Testis (tissue), 2 donors: ENCODE measurements at regions not wholly inside any gene's neighbourhood (a gene's known extent, or its start where the extent isn't known, plus 50 kb on each side); places are given as distances from the start of the nearest gene placed in this dataset.

Experiments used
- DNase-seq: peaks from one replicate; pipeline ENCODE4 v3.0.0-alpha.2; 2019
- H3K27ac ChIP-seq, 2 donors: fragments of 200-600 bp; sonication (generic); one replicate each; pipeline ENCODE4 v1.5.1; 2019
- H3K27me3 ChIP-seq: fragments of 200-600 bp; sonication (generic); one replicate; pipeline ENCODE4 v1.5.1; 2019
- H3K36me3 ChIP-seq: fragments of 200-600 bp; sonication (generic); one replicate; pipeline ENCODE4 v1.5.1; 2017; ENCODE audit warnings: low read depth; ENCODE audit errors: missing control alignments
- H3K4me1 ChIP-seq: fragments of 200-600 bp; sonication (generic); one replicate; pipeline ENCODE4 v1.5.1; 2019
- H3K4me3 ChIP-seq, 2 donors: fragments of 200-600 bp; sonication (generic); one replicate each; pipeline ENCODE4 v1.5.1; 2017 to 2019
- H3K9me3 ChIP-seq: fragments of 200-600 bp; sonication (generic); one replicate; pipeline ENCODE4 v1.5.1; 2017
- POLR2A ChIP-seq: fragments of 450-650 bp; IDR thresholded peaks from one replicate; pipeline ENCODE4 v1.6.1; 2017; ENCODE audit warnings: antibody characterized with exemption, mild to moderate bottlenecking, moderate library complexity
- WGBS, 2 donors: methylation state at CpG; one replicate each; pipeline ENCODE4 v1.1.5; 2018; 5-methylcytosine and 5-hydroxymethylcytosine counted together
- intact Hi-C: fragments of 100-400 bp; cut with DNase I; formaldehyde crosslinking; loops from one replicate; pipeline ENCODE4 v1.15.1; 2023; ENCODE audit warnings: low total_unique reads
- TF ChIP-seq, protein P1 (sequence below), 3 experiments: fragments of 450-650 bp in 2 of 3; fragments of 200-600 bp in 1 of 3; sonication (generic) in 1 of 3; IDR thresholded peaks; one replicate each; pipeline ENCODE4 v1.5.1; 2016 to 2019; ENCODE audit warnings: antibody characterized with exemption in 3 of 3, mild to moderate bottlenecking in 2 of 3, moderate library complexity in 1 of 3

DNA sequence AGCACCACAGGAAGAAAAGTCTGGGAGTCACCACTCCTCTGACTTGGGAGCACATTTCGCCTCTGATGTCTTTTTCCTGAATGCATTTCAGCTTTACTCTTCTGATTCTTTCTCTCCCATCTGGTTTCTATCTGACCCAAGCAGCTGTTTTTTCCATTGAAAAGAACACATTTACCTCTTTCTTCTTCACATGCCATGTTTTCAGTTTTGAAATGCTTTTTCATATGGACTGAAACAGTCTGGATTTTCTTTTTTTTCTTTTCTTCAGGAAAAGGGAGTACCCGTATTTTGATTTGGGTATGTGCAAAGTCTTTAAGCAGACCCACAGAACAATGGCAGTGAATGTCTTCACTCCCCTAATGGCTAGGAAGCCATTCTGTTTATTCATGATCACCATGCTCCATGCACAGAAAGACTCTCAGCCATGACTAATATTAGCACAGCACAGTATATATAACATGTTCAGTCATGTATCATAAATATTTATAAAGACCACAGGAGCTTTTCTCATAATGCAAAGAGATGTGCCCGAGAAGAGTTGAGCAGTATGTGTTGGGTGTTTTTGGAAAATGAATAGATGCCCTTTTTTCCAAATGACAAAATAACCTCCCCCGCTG, 82.7 kb upstream of the LRIG1 start:
- Histone ChIP-seq H3K4me1 (no peaks in the 10 kb centered on the region), H3K27me3 (no peaks in the 10 kb centered on the region), H3K36me3 (no peaks in the 10 kb centered on the region), H3K27ac (no peak overlapping the region), H3K4me3 (no peak overlapping the region), H3K9me3 (no peaks in the 10 kb centered on the region)
- intact Hi-C loops, result no loop called here
- TF ChIP-seq, protein P1, sequence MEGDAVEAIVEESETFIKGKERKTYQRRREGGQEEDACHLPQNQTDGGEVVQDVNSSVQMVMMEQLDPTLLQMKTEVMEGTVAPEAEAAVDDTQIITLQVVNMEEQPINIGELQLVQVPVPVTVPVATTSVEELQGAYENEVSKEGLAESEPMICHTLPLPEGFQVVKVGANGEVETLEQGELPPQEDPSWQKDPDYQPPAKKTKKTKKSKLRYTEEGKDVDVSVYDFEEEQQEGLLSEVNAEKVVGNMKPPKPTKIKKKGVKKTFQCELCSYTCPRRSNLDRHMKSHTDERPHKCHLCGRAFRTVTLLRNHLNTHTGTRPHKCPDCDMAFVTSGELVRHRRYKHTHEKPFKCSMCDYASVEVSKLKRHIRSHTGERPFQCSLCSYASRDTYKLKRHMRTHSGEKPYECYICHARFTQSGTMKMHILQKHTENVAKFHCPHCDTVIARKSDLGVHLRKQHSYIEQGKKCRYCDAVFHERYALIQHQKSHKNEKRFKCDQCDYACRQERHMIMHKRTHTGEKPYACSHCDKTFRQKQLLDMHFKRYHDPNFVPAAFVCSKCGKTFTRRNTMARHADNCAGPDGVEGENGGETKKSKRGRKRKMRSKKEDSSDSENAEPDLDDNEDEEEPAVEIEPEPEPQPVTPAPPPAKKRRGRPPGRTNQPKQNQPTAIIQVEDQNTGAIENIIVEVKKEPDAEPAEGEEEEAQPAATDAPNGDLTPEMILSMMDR (IDR thresholded peaks at IDR 0.05), result no peak
- TF ChIP-seq POLR2A, result no peak
- no peak for DNase-seq
- 82 to 89% methylated on average over 4 of the region's 4 CpGs for WGBS, 2 donors

DNA sequence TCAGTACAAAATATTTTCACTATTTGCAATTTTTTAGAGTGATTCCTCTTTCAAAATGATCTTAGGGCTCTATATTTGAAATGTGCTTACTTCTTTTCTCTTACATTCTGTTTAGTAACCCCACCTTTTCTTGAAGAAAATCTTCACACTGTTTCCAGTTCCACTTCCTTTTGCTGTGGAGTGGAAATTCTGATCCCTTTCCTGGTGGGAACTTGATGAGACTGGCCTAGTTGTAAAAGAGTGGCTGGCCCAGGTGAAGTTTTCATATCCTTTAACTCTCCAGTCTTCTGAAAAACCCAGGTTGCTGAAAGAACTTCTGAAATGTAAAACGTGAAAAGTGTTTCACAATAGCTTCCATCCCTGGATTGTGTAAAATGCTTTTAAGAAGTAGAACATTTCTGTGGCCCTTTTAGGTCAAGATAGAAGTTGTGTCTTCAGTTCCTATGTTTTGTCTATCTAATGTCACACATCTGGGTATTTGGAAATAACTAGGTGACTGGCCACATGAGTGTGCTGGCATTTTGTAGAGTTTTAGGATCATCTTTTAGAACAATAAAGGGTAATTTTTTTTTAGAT, 84.8 kb upstream of the LRIG1 start:
- Histone ChIP-seq H3K4me3 (no peak overlapping the region), H3K27me3 (no peaks in the 10 kb centered on the region), H3K27ac (no peak overlapping the region), H3K36me3 (no peaks in the 10 kb centered on the region), H3K9me3 (no peaks in the 10 kb centered on the region), H3K4me1 (no peaks in the 10 kb centered on the region)
- DNase-seq, result no peak
- intact Hi-C loops, result no loop called here
- no peak for TF ChIP-seq POLR2A
- TF ChIP-seq, protein P1 (IDR thresholded peaks at IDR 0.05), result no peak
- WGBS, 2 donors, result 65 to 72% methylated on average over 1 of the region's 1 CpG

DNA sequence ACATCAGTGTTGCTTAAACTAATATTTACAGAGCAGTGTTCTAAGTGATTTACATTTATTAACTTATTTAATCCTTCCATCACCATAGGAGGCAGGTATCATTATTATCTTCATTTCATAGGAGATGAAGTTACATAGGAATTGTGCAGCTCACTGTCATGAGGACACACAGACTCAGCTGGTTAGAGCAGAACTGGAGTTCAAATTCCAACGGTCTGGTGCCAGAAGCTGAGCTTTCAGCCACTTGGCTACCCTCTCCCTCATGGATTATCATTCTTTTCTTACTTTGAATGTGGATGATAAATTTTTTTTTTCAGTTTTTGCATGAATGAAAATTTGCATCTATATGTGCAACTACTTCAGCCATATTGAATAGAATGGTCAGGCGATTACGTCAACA, 86.0 kb upstream of the LRIG1 start:
- 91 to 95% methylated on average over 3 of the region's 3 CpGs for WGBS, 2 donors
- Histone ChIP-seq H3K4me3 (no peak overlapping the region), H3K4me1 (no peaks in the 10 kb centered on the region), H3K27me3 (no peaks in the 10 kb centered on the region), H3K27ac (no peak overlapping the region), H3K36me3 (no peaks in the 10 kb centered on the region), H3K9me3 (no peaks in the 10 kb centered on the region)
- DNase-seq, result no peak
- intact Hi-C loops, result no loop called here
- no peak for TF ChIP-seq POLR2A
- TF ChIP-seq, protein P1 (IDR thresholded peaks at IDR 0.05), result no peak

DNA sequence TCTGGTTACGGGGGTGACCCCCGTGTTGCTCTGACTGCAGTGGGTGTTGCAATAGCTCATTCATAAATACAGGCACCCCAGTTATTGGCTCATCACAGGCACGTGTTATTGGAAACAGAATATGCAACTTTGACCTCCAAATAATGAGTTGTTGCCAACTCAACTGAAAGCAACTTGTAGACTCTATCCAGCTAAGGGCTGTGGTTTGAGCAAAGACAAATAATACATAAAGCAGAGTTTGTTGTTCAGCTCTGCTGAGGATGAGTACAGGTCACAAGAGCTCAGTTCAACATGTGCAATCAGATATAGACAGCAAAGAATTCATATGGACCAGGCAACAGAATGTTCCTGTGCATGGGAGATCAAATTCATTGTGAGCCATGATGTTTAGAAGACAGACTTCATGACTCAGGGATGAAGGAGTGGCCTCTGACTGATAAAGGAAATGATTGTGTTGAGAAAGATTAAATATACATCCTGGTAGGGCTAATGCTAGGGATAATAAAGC, 87.6 kb upstream of the LRIG1 start:
- Histone ChIP-seq H3K4me1 (no peaks in the 10 kb centered on the region), H3K9me3 (no peaks in the 10 kb centered on the region), H3K27ac (no peak overlapping the region), H3K27me3 (no peaks in the 10 kb centered on the region), H3K36me3 (no peaks in the 10 kb centered on the region), H3K4me3 (no peak overlapping the region)
- TF ChIP-seq POLR2A, result no peak
- TF ChIP-seq, protein P1 (IDR thresholded peaks at IDR 0.05), result no peak
- intact Hi-C loops, result no loop called here
- 78 to 84% methylated on average over 3 of the region's 3 CpGs for WGBS, 2 donors
- DNase-seq, result no peak
